GM18508 (cell line): ENCODE measurements at regions not wholly inside any gene's neighbourhood (a gene's known extent, or its start where the extent isn't known, plus 50 kb on each side); places are given as distances from the start of the nearest gene placed in this dataset.

ENCODE experiments used
- ATAC-seq: cut with Tn5 transposase; IDR thresholded peaks from one replicate; pipeline ENCODE4 v1.9.1; 2021; ENCODE audit warnings: moderate number of reproducible peaks; ENCODE audit not compliant: insufficient read depth, unreplicated experiment

DNA sequence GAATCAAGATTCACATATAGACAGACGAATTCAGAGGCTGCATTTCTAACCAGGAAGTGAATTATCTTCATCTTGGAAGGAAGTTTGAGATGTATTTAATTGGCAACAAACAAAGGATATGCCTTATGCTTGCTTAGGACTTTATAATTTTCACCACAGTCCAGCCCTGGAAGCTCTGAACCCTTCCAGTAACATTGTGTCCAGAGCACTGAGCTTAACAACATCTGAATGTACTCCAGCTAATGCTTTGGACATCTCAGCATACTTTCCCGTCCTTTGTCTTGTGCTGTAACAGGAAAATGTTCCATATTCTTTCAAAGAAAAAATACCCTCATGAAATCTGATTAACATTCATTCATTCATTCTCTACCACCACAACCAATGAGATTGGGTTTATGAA lies 136.3 kb upstream of the SPATS2L start:
- ATAC-seq = no peak

DNA sequence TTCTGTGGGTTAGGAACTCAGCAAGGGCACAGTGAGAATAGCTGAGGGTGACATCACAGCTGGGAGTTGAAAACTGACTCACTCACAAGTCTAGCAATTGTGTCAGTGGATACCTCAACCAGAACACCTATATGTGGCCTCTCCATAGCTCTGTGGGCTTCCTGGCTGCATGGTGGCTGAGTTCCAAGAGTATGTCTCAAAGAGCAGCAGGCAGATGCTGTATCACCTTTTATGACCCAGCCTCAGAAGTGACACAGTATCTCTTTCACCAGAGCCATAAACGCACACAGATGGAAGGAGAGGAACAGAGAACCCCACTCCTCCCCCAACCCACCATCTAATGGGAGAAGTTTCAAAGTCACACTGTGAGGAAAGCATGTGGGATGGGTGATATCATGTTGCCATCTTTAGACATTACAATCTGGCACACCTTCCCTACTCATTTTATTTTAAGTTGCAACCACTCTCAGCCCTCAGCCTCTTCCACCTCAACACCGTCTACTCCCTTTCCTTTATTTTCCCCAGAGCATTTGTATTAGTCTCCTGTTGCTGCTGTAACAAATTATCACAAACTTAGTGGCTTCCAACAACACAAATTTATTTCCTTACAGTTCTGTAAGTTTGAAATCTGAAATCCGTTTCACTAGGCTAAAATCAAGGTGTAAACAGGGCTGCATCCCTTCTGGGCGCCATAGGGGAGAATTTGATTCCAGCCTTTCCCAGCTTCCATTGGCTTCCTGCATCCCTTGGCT lies 134.6 kb upstream of the SPATS2L start:
- ATAC-seq = no peak

DNA sequence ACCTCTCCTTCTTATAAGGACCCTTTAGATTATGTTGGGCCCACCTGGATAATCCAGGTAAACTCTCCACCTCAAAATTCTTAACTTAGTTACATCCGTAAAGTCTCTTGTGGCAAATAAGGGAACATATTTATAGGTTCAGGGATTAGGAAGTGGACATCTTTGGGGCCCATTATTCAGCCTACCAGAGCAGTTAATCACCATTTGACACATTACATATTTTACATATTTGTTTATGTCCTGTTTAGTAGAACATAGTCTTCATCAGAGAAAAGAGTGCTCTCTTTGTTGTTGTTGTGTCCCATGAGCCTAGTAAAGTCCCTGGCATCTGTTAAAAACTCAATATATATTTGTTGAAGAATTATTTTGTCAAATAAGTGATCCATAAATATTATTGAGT lies 134.0 kb upstream of the SPATS2L start:
- no peak for ATAC-seq

DNA sequence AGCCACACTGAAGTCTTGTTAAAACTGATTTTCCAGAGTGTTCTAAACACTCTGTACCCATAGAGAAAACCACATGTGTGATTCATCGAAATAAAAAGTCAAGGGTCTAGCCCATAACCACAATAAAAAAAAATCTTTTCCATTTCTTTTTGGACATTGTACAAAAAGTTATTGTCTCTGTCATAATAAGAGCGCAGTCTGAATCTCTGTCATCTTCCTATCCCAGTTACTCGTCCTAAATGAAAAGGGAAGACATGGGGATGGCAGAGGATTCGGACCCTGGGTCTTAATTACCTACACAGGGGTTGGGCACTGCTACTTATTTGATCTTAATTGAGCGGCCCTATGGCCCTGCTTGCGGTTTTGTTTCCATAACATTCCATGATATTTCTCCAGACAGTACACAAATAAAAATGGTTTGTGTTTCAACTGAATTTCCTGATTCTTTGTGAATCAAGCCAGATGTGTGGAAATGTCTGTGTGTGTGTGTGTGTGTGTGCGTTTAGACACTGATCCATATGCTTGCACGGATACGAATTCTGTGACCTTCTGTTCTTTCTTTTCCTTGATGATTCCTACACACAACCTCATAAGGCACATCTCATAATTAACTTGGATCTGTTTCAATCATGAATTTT lies 133.4 kb upstream of the SPATS2L start:
- no peak for ATAC-seq

DNA sequence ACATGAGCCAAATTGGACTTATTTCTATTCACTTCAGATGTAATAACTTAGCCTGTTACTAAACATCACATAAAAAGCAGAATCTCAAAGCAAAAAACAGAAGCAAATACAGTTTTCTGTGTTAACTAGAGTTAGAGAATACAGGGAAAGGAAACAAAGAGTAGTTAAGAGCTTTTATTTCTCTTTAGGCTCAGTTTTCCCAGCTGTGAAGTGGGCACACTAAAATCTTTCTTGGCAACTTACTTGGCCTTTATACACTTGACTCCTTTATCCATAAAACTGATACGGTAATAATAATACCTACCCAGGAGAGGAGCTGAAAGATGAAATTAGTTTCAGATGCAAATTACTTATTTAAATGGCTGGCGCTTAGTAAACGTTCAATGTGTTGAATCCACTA lies 132.8 kb upstream of the SPATS2L start:
- no peak for ATAC-seq

DNA sequence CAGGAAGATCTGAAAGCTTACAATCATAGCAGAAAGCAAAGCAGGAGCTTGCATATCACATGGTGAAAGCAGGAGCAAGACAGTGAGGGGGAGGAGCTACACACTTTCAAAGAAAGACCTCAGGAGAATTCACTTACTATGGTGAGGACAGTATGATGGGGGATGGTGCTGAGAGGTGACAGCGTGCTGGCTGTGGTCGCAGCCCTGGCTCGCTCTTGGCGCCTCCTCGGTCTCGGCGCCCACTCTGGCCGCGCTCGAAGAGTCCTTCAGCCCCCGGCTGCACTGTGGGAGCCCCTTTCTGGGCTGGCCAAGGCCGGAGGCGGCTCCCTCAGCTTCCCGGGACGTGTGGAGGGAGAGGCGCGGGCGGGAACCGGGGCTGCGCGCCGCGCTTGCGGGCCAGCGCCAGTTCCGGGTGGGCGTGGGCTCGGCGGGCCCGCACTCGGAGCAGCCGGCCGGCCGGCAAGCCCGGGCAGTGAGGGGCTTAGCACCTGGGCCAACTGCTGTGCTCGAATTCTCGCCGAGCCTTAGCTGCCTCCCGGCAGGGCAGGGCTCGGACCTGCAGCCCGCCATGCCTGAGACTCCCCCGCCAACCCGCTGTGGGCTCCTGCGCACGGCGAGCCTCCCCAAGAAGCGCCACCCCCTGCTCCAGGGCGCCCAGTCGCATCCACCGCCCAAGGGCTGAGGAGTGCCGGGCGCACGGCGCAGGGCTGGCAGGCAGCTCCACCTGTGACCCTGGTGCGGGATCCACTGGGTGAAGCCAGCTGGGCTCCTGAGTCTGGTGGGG lies 131.9 kb upstream of the SPATS2L start:
- no peak for ATAC-seq

DNA sequence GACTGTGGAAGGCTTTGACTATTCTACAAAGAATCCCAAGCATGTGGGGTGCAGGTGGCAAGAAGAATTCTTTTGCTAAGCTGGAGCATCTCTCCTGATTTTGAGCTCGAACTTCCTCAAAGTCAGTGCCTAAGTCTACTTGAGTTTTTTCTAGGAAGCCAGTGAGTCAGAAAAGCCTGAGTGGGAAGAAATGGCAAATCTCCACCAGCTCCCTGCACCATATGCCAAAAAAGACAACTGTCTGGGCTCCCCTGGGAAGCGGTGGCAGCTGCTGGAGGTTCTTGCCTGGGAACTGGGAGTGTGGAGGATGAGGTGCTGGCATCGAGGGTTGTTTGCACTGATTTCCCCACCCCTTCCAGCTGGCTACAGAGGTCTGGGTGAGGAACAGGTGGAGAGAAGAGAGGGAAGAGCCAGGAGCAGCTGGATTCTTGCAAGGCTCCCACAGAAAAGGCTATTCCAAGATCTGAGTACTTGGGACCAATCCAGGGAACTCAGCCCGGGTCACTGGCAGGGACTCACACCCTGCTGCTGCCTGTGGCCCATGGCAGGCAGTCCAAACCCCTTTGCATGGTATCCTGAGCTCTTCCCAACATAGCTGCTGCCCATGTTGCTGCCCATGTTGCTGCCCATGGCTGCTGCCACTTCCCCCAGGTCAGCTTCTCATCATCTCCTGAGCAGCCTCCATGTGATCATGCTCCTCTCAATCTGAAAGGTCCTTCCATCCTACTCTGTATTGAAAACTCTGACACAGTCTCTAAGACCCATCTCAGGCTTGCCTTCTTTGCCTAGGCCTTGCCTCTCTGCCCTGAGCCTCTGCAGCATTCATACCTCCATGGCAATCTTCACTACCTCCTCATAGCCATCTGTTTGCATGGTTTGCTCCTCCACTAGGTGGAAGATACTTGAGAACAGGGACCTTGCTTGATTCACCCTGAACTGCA lies 128.3 kb upstream of the SPATS2L start:
- ATAC-seq = no peak

DNA sequence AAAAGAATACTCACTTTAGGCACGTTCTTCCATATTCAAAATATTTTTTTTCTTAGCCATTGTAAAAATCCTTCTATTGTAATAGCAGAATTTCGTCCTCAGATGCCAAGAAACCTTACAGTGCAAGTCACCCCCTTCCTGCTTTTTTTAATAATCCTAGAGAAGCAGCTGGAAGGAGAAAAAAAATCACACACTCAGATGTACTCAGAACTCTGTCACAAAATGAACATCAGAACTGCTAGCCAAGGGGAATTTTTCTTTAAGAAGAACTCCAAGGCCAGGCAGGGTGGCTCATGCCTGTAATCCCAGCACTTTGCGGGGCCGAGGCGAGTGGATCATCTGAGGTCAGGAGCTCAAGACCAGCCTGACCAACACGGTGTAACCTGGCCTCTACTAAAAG lies 127.3 kb upstream of the SPATS2L start:
- ATAC-seq = no peak

DNA sequence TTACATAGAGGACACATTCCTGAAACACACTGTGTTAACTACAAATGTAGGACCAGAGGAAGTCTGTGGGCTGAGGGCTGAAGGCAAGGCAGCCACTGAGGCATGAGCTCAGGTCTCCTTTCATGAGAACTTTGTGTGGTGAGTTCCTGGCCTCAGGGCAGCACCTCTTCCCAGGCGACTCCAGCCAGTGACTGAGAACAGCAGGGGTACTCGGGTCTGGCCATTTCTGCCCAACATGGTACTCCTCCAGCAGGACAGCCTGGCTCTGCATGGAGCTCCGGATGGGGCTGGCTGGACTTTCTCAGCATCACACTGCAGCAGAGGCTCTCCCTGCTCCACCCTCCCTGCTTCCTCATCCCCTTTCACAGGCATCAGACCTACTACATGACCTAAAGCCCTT lies 125.5 kb upstream of the SPATS2L start:
- no peak for ATAC-seq

DNA sequence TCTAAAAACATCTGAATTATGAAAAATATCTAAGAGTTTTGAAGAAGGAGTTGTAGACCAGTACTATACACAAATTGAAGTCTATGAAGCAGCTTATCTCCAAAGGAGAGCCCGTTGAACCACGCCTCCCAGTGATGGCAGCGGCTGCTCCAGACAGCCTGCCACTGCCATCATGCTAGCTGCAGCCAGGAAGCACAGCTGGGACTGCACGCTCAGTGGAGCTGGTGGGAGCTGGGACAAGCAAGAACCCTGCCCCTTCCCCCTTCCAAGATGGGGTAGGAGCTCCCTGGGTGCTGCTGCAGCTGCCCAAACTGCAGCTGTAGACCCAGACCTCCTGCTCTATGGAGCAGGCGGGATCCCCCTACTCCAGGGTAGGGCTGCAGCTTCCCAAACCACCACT lies 124.7 kb upstream of the SPATS2L start:
- no peak for ATAC-seq

DNA sequence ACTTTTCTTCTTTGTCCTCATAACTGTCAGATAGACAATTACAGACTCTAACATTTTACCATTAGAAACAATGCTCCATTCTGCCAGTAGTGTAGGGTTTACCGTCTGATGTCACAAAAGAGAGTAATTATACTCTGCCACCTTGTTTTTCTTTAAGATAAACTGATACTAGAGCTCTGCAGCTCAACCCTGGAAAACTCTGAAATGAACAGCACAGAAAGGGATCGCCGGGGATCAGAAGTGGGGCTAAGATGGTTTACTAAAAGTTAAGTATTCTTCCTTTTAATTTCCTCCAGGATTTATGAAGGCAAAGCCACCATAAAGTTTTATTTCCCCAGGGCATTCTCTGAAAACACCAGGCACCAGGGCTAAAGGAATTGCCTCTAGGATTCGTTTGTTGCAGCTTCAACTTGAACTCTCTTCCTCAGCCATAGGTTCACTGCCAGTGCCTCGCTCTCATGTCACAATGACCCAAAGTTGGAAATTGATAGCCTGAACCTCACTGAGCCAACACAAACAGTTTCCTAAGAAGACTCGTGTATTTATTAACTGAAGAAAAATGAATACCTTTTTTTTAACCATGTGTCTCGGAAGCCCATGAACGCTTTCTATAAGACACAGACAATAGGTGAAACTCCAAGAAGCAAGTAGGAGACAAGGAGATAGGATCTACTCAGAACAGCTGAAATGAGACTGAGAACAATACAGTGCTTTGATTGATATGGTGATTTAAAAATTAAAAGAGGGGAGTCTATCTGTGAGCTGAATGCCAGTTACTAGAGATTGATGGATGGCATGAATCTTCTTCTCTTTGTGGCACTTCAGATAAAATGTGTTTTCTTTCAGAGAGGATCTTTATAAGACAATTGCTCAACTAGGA lies 121.5 kb upstream of the SPATS2L start:
- ATAC-seq = no peak

DNA sequence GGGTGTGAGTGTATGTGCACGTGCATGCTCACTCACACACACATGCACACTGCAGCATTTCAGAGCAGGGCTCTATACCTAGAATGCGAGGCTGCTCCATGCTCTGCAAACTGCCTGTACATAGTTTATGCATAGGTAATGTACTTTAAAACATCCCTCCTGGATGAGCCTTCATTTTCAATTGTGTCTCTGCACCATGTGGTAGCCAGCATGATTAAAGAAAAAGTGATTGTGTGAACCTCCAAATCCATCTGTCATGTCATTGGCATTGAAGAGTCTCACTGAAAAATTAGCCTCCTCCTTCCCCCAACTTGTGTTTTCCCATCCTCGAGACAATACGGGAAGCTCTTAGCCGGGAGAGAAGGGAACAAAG lies 120.9 kb upstream of the SPATS2L start:
- no peak for ATAC-seq

DNA sequence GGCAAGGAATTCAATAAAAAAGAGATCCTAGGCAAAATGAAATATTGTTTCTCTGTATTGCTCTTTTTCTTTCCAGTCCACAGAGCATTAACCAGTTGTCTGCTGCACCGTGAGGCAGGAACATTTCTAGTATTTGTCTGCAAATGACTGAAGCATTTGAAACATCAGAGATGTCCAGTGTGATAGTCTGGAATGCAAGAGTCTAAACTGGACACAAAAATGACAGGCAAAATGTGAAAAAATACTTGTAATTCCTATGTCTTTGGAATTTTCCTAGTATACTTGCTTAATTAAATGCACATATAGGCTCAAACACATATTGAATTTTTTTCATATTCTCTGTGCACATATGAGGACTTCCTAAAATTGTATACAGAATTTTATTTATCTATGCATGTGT lies 120.5 kb upstream of the SPATS2L start:
- ATAC-seq = no peak

DNA sequence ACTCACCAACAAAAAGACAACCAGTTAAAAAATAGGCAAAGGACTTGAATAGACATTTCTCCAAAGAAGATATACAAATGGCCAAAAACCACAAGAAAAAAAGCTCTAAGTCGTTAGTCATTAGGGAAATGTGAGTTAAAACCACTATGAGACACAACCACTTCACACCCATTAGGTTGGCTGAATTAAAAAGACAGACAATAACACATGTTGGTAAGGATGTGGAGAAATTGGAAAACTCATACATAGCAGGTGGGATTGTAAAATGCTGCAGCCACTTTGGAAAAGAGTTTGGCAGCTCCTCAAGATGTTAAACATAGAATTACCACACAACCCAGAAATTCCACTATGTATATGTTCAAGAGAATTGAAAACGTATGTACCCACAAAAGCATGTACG lies 117.6 kb upstream of the SPATS2L start:
- no peak for ATAC-seq

DNA sequence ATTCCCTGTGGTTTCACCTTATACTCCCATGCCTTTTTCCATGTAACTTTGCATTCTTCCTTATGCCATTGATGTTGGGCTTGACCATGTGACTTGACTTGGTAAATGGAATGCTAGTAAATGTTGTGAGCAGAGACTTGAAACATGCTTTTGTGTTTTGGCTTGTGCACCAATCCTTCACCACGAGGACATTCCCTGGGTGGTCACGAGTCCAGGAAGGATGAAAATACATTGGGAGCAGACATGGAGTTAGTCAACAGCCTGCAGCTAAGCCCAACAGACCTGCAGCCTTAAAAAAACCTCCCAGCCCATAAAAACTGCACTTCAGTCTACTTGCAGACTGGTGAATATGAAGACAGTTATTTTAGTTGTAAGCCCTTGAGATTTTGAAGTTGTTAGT lies 116.5 kb upstream of the SPATS2L start:
- no peak for ATAC-seq

DNA sequence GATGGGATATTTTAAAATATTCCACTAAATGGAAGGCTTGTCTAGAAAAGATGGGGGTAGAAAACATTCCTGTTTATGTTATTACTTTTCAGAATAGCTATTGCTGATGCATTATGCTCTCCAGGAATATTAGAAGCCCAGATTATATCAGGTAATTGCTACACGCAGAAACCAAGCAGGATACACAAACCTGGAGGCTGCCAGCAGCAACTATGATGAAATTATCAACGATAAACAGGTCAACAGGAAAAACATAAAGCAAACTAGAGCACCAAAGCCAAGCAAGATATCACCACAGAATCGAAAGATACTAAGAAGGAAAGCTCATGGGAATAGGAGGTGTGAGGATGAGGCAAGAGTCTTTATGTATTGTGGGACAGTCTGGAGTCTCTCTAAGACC lies 113.2 kb upstream of the SPATS2L start:
- no peak for ATAC-seq

DNA sequence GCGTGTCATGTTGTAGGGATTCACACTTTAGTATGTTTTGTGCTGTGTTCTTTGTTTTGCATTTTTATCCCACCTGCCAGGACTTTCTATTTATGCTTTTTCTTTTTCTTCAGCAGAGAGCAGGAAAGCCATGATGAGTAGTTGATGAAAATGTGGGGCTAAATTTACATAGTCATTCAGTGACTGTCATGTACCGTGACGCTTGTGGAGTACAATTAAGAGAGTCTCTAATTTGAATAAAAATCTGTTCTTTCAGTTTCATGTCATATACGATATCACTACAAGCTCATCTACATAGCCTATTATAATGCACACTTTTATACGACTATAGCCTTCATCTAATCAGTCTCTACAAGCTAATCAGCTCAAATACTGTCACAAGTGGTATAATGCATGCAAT lies 112.7 kb upstream of the SPATS2L start:
- ATAC-seq = no peak

DNA sequence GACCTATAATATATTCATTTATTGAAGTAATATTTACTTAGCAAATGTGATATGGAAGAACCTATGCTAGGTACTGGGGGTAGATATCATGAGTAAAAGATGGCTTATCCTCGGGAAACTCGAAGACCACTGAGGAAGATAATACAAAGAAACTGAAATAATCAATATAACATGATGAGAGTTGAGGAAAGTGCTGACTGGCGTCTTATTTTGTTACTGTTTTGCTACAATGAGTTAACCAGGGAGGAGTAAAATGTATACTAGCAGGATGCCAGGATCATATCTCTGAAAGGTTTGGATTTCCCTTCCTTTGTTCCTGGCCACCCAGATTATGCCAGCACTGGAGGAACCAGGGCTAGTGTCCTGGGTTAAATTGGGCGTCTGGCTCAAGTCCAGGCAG lies 111.7 kb upstream of the SPATS2L start:
- ATAC-seq = no peak

DNA sequence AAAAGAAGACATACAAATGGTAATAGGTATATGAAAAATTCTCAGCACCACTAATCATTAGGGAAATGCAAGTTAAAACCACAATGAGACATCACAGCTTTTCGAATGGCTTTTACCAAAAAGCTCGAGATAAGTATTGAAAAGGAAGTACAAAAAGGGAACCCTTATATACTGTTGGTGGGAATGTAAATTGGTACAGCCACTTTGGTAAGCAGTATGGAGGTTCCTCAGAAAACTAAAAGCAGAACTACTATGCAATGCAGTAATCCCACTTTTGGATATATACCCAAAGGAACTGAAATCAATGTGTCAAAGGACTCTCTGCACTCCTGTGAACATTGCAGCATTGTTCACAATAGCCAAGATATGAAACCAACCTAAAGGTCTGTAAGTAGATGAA lies 107.5 kb upstream of the SPATS2L start:
- no peak for ATAC-seq
